Stimulated activated CD4-positive, alpha-beta T cell treated with anti-CD3 and anti-CD28 coated beads, TNF-alpha, amount 100 ng/mL, for 24 hours (primary cell): ENCODE measurements at regions not wholly inside any gene's neighbourhood (a gene's known extent, or its start where the extent isn't known, plus 50 kb on each side); places are given as distances from the start of the nearest gene placed in this dataset.

ENCODE experiments used
- DNase-seq, 3 experiments: peaks; one replicate each; pipeline ENCODE4 v3.0.0-alpha.2; 2020; ENCODE audit warnings: low read depth in 3 of 3

- DNase-seq = no peak
These were observed 54.4 kb upstream of the IRF2 start for GRCh38 chr4:184528713-184529112.

GRCh38 chr4:184528051-184528450 is 53.7 kb upstream of the IRF2 start:
- DNase-seq = no peak

- no peak for DNase-seq
These were observed 51.9 kb upstream of the IRF2 start for GRCh38 chr4:184526228-184526627.
